Panc1 (cell line): ENCODE measurements at regions not wholly inside any gene's neighbourhood (a gene's known extent, or its start where the extent isn't known, plus 50 kb on each side); places are given as distances from the start of the nearest gene placed in this dataset.

ENCODE experiments used
- ATAC-seq: fragments of 200-7000 bp; cut with Tn5 transposase; 2 replicates; pipeline ENCODE4 v1.9.1; 2020; ENCODE audit warnings: mild to moderate bottlenecking, moderate library complexity
- BruUV-seq: library from RNA; stranded (reverse); fragments of 400-500 nt; replicated peaks from 2 replicates; lab custom pipeline; 2021; lab: Mats Ljungman, UMichigan
- CTCF ChIA-PET: fragments of 300-600 bp; sonication (Branson Sonifier 250); formaldehyde crosslinking; loops from one replicate; lab custom pipeline; 2022; ENCODE audit warnings: antibody characterized with exemption; lab: Charles Lee
- POLR2A ChIA-PET: fragments of 300-600 bp; sonication (Branson Sonifier 250); formaldehyde crosslinking; loops from one replicate; lab custom pipeline; 2022; ENCODE audit warnings: antibody characterized with exemption; lab: Charles Lee
- DNase-seq: peaks from one replicate; pipeline ENCODE4 v3.0.0-alpha.2; 2010; ENCODE audit warnings: low read depth, low spot score
- H3K27ac ChIP-seq: 2 replicates; pipeline ENCODE4 v1.5.1; 2011; ENCODE audit warnings: mild to moderate bottlenecking, low read length, inconsistent platforms
- H3K27me3 ChIP-seq: fragments of 200-500 bp; sonication (Bioruptor generic); 2 replicates; pipeline ENCODE4 v1.6.0; 2014; ENCODE audit warnings: low read length, inconsistent platforms; ENCODE audit not compliant: control insufficient read depth, insufficient read depth
- H3K36me3 ChIP-seq: fragments of 200-500 bp; sonication (Bioruptor generic); 2 replicates; pipeline ENCODE4 v1.5.1; 2014; ENCODE audit warnings: inconsistent platforms, mild to moderate bottlenecking, low read length, moderate library complexity; ENCODE audit not compliant: control insufficient read depth, insufficient read depth
- H3K4me1 ChIP-seq: 2 replicates; pipeline ENCODE4 v1.5.1; 2011; ENCODE audit warnings: inconsistent platforms, mild to moderate bottlenecking, low read length, moderate library complexity; ENCODE audit not compliant: control insufficient read depth, insufficient read depth
- H3K4me3 ChIP-seq, 2 experiments: 2 replicates each; pipeline ENCODE4 v1.5.1; 2011 to 2012; ENCODE audit warnings: low read depth in 2 of 2, low read length in 2 of 2, mild to moderate bottlenecking in 2 of 2, inconsistent platforms in 1 of 2, moderate library complexity in 1 of 2
- H3K9me3 ChIP-seq: fragments of 200-500 bp; sonication (Bioruptor generic); 2 replicates; pipeline ENCODE4 v1.5.1; 2014; ENCODE audit warnings: low read depth, mild to moderate bottlenecking, inconsistent platforms, low read length, moderate library complexity; ENCODE audit not compliant: control insufficient read depth, insufficient read depth
- POLR2AphosphoS5 ChIP-seq: IDR thresholded peaks from 2 replicates; pipeline ENCODE4 v1.6.1; 2012; ENCODE audit warnings: mild to moderate bottlenecking, low read depth, low read length, moderate library complexity
- SIN3A ChIP-seq: IDR thresholded peaks from 2 replicates; pipeline ENCODE4 v1.6.1; 2012; ENCODE audit warnings: low read depth, mild to moderate bottlenecking, low read length, moderate library complexity, borderline replicate concordance; ENCODE audit not compliant: insufficient read depth
- TCF7L2 ChIP-seq: IDR thresholded peaks from 2 replicates; pipeline ENCODE4 v1.6.1; 2011; ENCODE audit warnings: mild to moderate bottlenecking, low read depth, low read length, inconsistent platforms
- in situ Hi-C: cut with HindIII; loops from 2 replicates; pipeline ENCODE4 v1.10.0; 2016; ENCODE audit warnings: low sequenced_read_pairs, low pct_unique_long_range_greater_than_20kb
- intact Hi-C: fragments of 100-400 bp; cut with micrococcal nuclease; formaldehyde crosslinking; loops from one replicate; pipeline ENCODE4 v1.10.0; 2022; ENCODE audit not compliant: unreplicated experiment
- TF ChIP-seq, protein P1 (sequence below), 2 experiments: IDR thresholded peaks; 2 replicates each; pipeline ENCODE4 v1.6.1; 2011 to 2012; ENCODE audit warnings: low read depth in 2 of 2, control low read depth in 1 of 2, low read length in 1 of 2, mild to moderate bottlenecking in 1 of 2, moderate library complexity in 1 of 2; ENCODE audit not compliant: insufficient read depth in 1 of 2
- TF ChIP-seq, protein P2 (sequence below): fragments of 450-650 bp; IDR thresholded peaks from 2 replicates; pipeline ENCODE4 v1.5.1; 2017; ENCODE audit warnings: mild to moderate bottlenecking

- no peaks in the 10 kb centered on the region for H3K27me3 ChIP-seq
- no peak overlapping the region for H3K4me3 ChIP-seq
- BruUV-seq, result no TSS peak
- TF ChIP-seq, protein P1, sequence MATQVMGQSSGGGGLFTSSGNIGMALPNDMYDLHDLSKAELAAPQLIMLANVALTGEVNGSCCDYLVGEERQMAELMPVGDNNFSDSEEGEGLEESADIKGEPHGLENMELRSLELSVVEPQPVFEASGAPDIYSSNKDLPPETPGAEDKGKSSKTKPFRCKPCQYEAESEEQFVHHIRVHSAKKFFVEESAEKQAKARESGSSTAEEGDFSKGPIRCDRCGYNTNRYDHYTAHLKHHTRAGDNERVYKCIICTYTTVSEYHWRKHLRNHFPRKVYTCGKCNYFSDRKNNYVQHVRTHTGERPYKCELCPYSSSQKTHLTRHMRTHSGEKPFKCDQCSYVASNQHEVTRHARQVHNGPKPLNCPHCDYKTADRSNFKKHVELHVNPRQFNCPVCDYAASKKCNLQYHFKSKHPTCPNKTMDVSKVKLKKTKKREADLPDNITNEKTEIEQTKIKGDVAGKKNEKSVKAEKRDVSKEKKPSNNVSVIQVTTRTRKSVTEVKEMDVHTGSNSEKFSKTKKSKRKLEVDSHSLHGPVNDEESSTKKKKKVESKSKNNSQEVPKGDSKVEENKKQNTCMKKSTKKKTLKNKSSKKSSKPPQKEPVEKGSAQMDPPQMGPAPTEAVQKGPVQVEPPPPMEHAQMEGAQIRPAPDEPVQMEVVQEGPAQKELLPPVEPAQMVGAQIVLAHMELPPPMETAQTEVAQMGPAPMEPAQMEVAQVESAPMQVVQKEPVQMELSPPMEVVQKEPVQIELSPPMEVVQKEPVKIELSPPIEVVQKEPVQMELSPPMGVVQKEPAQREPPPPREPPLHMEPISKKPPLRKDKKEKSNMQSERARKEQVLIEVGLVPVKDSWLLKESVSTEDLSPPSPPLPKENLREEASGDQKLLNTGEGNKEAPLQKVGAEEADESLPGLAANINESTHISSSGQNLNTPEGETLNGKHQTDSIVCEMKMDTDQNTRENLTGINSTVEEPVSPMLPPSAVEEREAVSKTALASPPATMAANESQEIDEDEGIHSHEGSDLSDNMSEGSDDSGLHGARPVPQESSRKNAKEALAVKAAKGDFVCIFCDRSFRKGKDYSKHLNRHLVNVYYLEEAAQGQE (IDR thresholded peaks at IDR 0.05; ENCODE audit: insufficient read depth in 1 of 2, low read depth in 2 of 2, low read length in 1 of 2), result no peak
- TF ChIP-seq SIN3A (no peak), TCF7L2 (no peak), POLR2AphosphoS5 (no peak)
- TF ChIP-seq, protein P2, sequence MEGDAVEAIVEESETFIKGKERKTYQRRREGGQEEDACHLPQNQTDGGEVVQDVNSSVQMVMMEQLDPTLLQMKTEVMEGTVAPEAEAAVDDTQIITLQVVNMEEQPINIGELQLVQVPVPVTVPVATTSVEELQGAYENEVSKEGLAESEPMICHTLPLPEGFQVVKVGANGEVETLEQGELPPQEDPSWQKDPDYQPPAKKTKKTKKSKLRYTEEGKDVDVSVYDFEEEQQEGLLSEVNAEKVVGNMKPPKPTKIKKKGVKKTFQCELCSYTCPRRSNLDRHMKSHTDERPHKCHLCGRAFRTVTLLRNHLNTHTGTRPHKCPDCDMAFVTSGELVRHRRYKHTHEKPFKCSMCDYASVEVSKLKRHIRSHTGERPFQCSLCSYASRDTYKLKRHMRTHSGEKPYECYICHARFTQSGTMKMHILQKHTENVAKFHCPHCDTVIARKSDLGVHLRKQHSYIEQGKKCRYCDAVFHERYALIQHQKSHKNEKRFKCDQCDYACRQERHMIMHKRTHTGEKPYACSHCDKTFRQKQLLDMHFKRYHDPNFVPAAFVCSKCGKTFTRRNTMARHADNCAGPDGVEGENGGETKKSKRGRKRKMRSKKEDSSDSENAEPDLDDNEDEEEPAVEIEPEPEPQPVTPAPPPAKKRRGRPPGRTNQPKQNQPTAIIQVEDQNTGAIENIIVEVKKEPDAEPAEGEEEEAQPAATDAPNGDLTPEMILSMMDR, result no peak
- no peak overlapping the region for H3K27ac ChIP-seq
- POLR2A ChIA-PET, result no interaction called here
- intact Hi-C loops (loop anchor here (10.0 kb wide), 1 partner anchor 58 kb away; the partner anchor contains the start of gene VPREB1), in situ Hi-C loops (no loop called here)
- no peaks in the 10 kb centered on the region; the same call in 1 of the 2 replicates for H3K36me3 ChIP-seq
- CTCF ChIA-PET, result no interaction called here
- no peaks in the 10 kb centered on the region for H3K4me1 ChIP-seq
- no peak for DNase-seq
- no peaks in the 10 kb centered on the region for H3K9me3 ChIP-seq
- ATAC-seq, result no peak
Observed at GRCh38 chr22:22187299-22187698, 57.3 kb upstream of the VPREB1 start.

DNA sequence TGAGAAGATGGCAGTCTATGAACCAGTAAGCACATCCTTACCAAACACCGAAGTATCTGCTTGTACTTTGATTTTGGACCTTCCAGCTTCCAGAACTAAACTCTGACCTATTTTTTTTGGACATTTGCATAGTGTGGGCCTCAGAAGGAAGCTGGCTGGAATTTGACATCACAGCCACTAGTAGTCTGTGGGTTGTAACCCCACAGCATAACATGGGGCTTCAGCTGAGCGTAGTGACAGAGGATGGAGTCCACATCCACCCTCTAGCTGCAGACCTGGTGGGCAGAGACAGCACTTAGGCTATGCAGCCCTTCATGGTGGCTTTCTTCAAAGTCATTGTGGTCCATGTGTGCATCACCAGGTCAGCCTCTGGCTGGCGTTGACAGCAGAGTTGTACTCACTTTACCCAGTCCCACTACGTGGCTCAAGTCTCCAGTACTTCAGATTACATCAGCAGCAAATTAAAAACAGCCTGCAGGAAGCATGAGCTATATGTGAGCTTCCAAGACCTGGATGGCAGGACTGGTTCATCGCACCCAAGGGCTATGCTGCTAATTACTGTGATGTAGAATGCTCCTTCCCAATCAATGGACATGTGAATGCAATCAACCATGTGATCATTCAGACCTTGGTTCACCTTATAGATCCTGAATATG, 58.6 kb upstream of the VPREB1 start:
- Histone ChIP-seq H3K27me3 (no peaks in the 10 kb centered on the region), H3K9me3 (no peaks in the 10 kb centered on the region), H3K4me1 (no peaks in the 10 kb centered on the region), H3K4me3 (no peak overlapping the region), H3K27ac (no peak overlapping the region), H3K36me3 (no peaks in the 10 kb centered on the region; the same call in 1 of the 2 replicates)
- no TSS peak for BruUV-seq
- TF ChIP-seq POLR2AphosphoS5, result no peak
- no peak for TF ChIP-seq SIN3A
- TF ChIP-seq, protein P1 (IDR thresholded peaks at IDR 0.05; ENCODE audit: insufficient read depth in 1 of 2, low read depth in 2 of 2, low read length in 1 of 2), result no peak
- no peak for TF ChIP-seq TCF7L2
- intact Hi-C loops, result loop anchor here (10.0 kb wide), 1 partner anchor 59 kb away; the partner anchor contains the start of gene VPREB1
- CTCF ChIA-PET, result no interaction called here
- in situ Hi-C loops, result no loop called here
- POLR2A ChIA-PET, result no interaction called here
- no peak for ATAC-seq
- no peak for DNase-seq
